A549 (cell line): ENCODE measurements at regions not wholly inside any gene's neighbourhood (a gene's known extent, or its start where the extent isn't known, plus 50 kb on each side); places are given as distances from the start of the nearest gene placed in this dataset.
A peak's percentile ranks its signal among the peaks of the same experiment; 100 is the strongest.
"Not testable (repeated sequence)": the region's sequence is repeated elsewhere in the genome, so short reads cannot be mapped to it uniquely, and the experiment has no call there.

Experiments used
- ATAC-seq, 2 experiments: fragments of 200-7000 bp in 1 of 2; fragments of >200 bp in 1 of 2; cut with Nextera tagmentation in 1 of 2; cut with Tn5 transposase in 1 of 2; 3 replicates each; pipeline versions ENCODE4 v1.8.0 to v1.9.1; 2018 to 2020; ENCODE audit warnings: mild to moderate bottlenecking in 1 of 2, moderate library complexity in 1 of 2
- CTCF ChIA-PET: fragments of 300-600 bp; sonication (Branson Sonifier 250); formaldehyde crosslinking; extraction: SDS; loops from one replicate; lab custom pipeline; 2021; ENCODE audit warnings: antibody characterized with exemption, inconsistent platforms; lab: Yijun Ruan, JAX
- POLR2A ChIA-PET: fragments of 350-600 bp; formaldehyde crosslinking; extraction: SDS; loops from one replicate; lab custom pipeline; 2021; ENCODE audit warnings: antibody characterized with exemption, inconsistent platforms; lab: Yijun Ruan, JAX
- DNase-seq, 2 experiments: peaks; one replicate each; pipeline versions ENCODE4 v3.0.0 to v3.0.0-alpha.2; 2011 to 2016; ENCODE audit warnings: low read depth in 1 of 2, low spot score in 1 of 2
- FAIRE-seq: peaks from 2 replicates; lab custom pipeline; 2011; peaks lifted over from hg19 to GRCh38; lab: Jason Lieb, UNC
- H3K27ac ChIP-seq, 2 experiments: fragments of >200 bp; sonication (Bioruptor Twin); formaldehyde crosslinking; 3 replicates each; pipeline ENCODE4 v1.5.1; 2016 to 2017
- H3K4me1 ChIP-seq: fragments of >200 bp; sonication (Bioruptor Twin); formaldehyde crosslinking; 3 replicates; pipeline ENCODE4 v1.6.1; 2016
- H3K4me2 ChIP-seq: fragments of >200 bp; sonication (Bioruptor Twin); formaldehyde crosslinking; 3 replicates; pipeline ENCODE4 v1.6.1; 2016
- H3K4me3 ChIP-seq: fragments of >200 bp; sonication (Bioruptor Twin); formaldehyde crosslinking; 3 replicates; pipeline ENCODE4 v1.5.1; 2016
- H3K9me3 ChIP-seq: fragments of >200 bp; sonication (Bioruptor Twin); formaldehyde crosslinking; 3 replicates; pipeline ENCODE4 v1.6.1; 2016
- E2F6 ChIP-seq: IDR thresholded peaks from 2 replicates; pipeline ENCODE4 v1.6.1; 2012; ENCODE audit warnings: low read depth, borderline replicate concordance
- EHMT2 ChIP-seq: fragments of 200-600 bp; sonication (generic); IDR thresholded peaks from 2 replicates; pipeline ENCODE4 v1.6.1; 2016; ENCODE audit warnings: antibody characterized with exemption, low read depth, mild to moderate bottlenecking, moderate library complexity
- FOXS1 ChIP-seq: fragments of 250-450 bp; sonication (Bioruptor Pico); IDR thresholded peaks from 2 replicates; pipeline ENCODE4 v1.5.0; 2020; ENCODE audit warnings: mild to moderate bottlenecking, moderate library complexity
- HMGXB4 ChIP-seq: fragments of 250-450 bp; sonication (Bioruptor Pico); IDR thresholded peaks from 2 replicates; pipeline ENCODE4 v1.5.0; 2021; ENCODE audit warnings: mild to moderate bottlenecking, moderate library complexity, borderline replicate concordance
- HOXB5 ChIP-seq: fragments of 250-450 bp; sonication (Bioruptor Pico); IDR thresholded peaks from 2 replicates; pipeline ENCODE4 v1.5.0; 2020; ENCODE audit warnings: mild to moderate bottlenecking, moderate library complexity
- KDM1A ChIP-seq: fragments of 200-600 bp; sonication (generic); IDR thresholded peaks from 2 replicates; pipeline ENCODE4 v1.6.1; 2016; ENCODE audit warnings: low read depth, mild to moderate bottlenecking
- MAX ChIP-seq: IDR thresholded peaks from 2 replicates; pipeline ENCODE4 v1.6.1; 2012
- RAD21 ChIP-seq, 2 experiments: fragments of >200 bp in 1 of 2; sonication (Bioruptor Twin) in 1 of 2; formaldehyde crosslinking in 1 of 2; IDR thresholded peaks in 1 of 2; conservative IDR thresholded peaks in 1 of 2; 2 replicates in 1 of 2; 3 replicates in 1 of 2; pipeline ENCODE4 v1.6.1; 2012 to 2018; ENCODE audit warnings: inconsistent platforms in 1 of 2
- RFX5 ChIP-seq: fragments of 450-650 bp; IDR thresholded peaks from 2 replicates; pipeline ENCODE4 v1.7.1; 2014; ENCODE audit warnings: antibody characterized with exemption, mild to moderate bottlenecking, moderate library complexity
- SMC3 ChIP-seq: fragments of >200 bp; sonication (Bioruptor Twin); formaldehyde crosslinking; IDR thresholded peaks from 3 replicates; pipeline ENCODE4 v1.6.1; 2018; ENCODE audit warnings: inconsistent platforms
- WGBS: methylation state at CpG from one replicate; pipeline ENCODE4 v1.1.6; 2017; ENCODE audit errors: missing lambda C conversion rate; 5-methylcytosine and 5-hydroxymethylcytosine counted together

GRCh38 chr10:80025281-80025680, 53.2 kb upstream of the TMEM254 start:
- H3K4me1 ChIP-seq = no peaks in the 10 kb centered on the region
- POLR2A ChIA-PET = no interaction called here
- H3K4me3 ChIP-seq = no peak overlapping the region
- H3K9me3 ChIP-seq = no peaks in the 10 kb centered on the region
- WGBS = 47% methylated on average over 2 of the region's 2 CpGs
- DNase-seq = no peak
- no peak overlapping the region for H3K4me2 ChIP-seq
- no peak for FAIRE-seq
- TF ChIP-seq KDM1A (no peak), E2F6 (no peak), EHMT2 (no peak), RAD21 (conservative IDR thresholded peaks at IDR 0.05 in 1 of 2, IDR thresholded peaks at IDR 0.05 in 1 of 2) (no peak), FOXS1 (CRISPR knock-in tag) (no peak), HMGXB4 (CRISPR knock-in tag) (no peak), SMC3 (no peak)
- TF ChIP-seq, all 56 proteins: peak for 0
- no peak overlapping the region for H3K27ac ChIP-seq
- ATAC-seq = no peak
- CTCF ChIA-PET = interaction anchor here (0.7 kb wide), 1 partner anchor 438 kb away, joined by 3 read pairs; no protein-coding TSS in a partner anchor

DNA sequence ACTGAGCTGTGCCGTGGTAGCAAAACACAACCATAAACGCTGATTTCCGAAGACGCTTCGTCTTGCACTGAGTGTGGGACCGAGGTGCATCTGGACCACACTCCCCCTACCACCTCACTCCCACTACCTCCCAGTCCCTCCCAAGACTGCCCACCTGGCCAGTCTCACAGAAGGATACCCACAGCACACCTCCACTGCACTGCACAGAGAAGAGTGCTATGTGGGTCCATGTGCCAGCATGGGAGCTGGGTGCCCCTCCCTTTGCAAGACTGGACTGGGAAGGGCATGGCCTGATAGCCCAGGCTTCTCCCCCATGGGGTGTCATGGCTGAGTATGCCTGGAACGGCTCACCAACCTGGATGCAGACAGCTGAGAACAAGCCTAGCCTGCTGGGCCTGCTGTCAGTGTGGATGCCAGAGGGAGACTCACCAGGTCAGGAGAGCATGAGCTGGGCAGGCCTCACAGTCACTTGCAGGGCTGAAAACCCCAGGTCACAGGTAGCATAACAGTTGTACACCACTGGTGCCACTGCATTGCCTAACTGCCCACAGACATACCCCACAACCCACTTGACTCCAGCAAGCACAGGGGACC, 56.0 kb upstream of the TMEM254 start:
- ATAC-seq = 0 out of 6 replicates have a peak, but pooled peaks of 1 of the 2 experiments have one; percentile 13
- DNase-seq, H3K4me2 ChIP-seq, H3K27ac ChIP-seq, FAIRE-seq, H3K4me1 ChIP-seq, CTCF ChIA-PET, H3K4me3 ChIP-seq, H3K9me3 ChIP-seq, POLR2A ChIA-PET: not testable (repeated sequence)
- 60% methylated on average over 1 of the region's 7 CpGs for WGBS

DNA sequence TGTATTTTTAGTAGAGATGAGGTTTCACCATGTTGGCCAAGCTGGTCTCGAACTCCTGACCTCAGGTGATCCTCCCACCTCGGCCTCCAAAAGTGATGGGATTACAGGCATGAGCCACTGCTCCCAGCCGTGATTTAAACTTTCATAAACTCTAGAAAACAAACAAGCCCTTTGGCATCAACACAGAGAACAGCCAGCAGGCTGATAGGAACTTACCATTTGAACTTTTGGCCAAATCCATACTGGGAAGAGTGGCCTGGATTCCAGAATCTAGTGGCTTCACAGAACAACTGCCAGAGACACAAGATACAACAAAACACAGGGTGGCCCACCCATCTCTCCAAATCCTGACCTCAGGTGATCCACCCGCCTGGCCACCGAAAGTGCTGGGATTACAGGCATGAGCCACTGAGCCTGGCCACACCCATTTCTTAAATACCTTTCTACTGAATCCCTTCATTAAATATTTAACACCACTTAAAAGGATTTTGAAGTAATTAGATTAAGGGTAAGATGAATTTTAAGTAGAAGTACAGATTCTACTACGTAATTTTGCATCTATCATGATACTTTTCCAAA, 60.0 kb upstream of the TMEM254 start:
- H3K9me3 ChIP-seq, FAIRE-seq, POLR2A ChIA-PET, H3K4me3 ChIP-seq, H3K4me1 ChIP-seq, H3K4me2 ChIP-seq, H3K27ac ChIP-seq, ATAC-seq, CTCF ChIA-PET, DNase-seq: not testable (repeated sequence)
- 63% methylated on average over 6 of the region's 6 CpGs for WGBS

- CTCF ChIA-PET = not testable (repeated sequence)
- 43% methylated on average over 8 of the region's 8 CpGs for WGBS
These were observed 61.3 kb upstream of the TMEM254 start for GRCh38 chr10:80017186-80017585.

DNA sequence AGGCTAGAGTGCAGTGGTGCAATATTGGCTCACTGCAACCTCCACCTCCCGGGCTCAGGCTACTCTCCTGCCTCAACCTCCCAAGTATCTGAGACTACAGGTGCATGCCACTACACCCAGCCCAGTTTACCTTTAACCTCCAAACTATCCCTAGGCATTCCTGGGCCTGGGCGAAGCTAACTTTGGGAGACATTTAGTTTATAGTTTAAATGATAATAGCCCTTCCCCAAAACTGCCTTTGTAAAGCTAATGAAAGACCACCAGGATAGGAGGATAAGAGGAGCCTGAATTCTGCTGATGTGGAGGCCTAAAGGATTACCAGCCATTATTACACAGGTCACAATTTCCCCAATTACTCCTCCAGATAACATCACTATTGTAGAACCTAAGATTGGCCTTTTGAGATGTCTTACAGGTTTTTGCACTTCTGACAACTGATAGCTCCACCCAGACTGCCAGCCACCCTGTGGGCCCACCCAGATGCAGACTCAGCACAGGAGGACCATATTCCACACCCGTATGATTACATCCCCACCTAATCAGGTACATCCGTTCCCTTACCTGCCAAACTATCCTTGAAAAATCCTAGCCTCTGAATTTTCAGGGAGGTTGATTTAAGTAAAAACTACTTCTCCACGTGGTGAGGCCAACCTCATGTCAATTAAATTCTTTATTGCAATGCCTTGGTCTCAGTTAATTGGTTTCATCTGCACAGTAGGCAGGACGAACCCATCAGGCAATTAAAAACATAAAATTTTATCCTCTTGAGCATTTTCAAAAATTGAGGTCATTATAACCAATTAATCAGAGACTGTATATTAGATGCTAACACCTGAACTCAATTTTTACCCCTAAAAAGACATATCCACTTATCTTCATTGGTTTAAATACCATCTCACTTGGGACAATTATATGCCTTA, 62.3 kb upstream of the TMEM254 start:
- CTCF ChIA-PET = no interaction called here
- H3K4me3 ChIP-seq = no peak overlapping the region
- H3K4me2 ChIP-seq = no peak overlapping the region
- FAIRE-seq = no peak
- no peak for ATAC-seq
- DNase-seq = no peak
- no peaks in the 10 kb centered on the region for H3K9me3 ChIP-seq
- POLR2A ChIA-PET = no interaction called here
- 43% methylated on average over 6 of the region's 6 CpGs for WGBS
- TF ChIP-seq MAX (no peak), KDM1A (no peak), RFX5 (no peak), HOXB5 (CRISPR knock-in tag) (no peak), RAD21 (conservative IDR thresholded peaks at IDR 0.05 in 1 of 2, IDR thresholded peaks at IDR 0.05 in 1 of 2) (no peak), E2F6 (no peak)
- TF ChIP-seq, all 56 proteins: peak for 0
- H3K27ac ChIP-seq = no peak overlapping the region
- no peaks in the 10 kb centered on the region for H3K4me1 ChIP-seq

More at GRCh38 chr10:80017186-80017585, 61.3 kb upstream of the TMEM254 start:
- H3K4me2 ChIP-seq, H3K9me3 ChIP-seq, DNase-seq, H3K27ac ChIP-seq, H3K4me1 ChIP-seq, POLR2A ChIA-PET, H3K4me3 ChIP-seq, FAIRE-seq, ATAC-seq: not testable (repeated sequence)

GRCh38 chr10:80013139-80013538, 64.2 kb upstream of the SFTPD start:
- ATAC-seq, FAIRE-seq, H3K4me3 ChIP-seq, H3K27ac ChIP-seq, CTCF ChIA-PET, DNase-seq, POLR2A ChIA-PET, H3K4me1 ChIP-seq, H3K9me3 ChIP-seq, H3K4me2 ChIP-seq: not testable (repeated sequence)
- 62% methylated on average over 4 of the region's 4 CpGs for WGBS
